Natural killer cell (primary cell): ENCODE measurements at regions not wholly inside any gene's neighbourhood (a gene's known extent, or its start where the extent isn't known, plus 50 kb on each side); places are given as distances from the start of the nearest gene placed in this dataset.

ENCODE experiments used
- ATAC-seq, 3 donors: fragments of 150-1000 bp in 2 of 3; fragments of 200-7000 bp in 1 of 3; cut with Tn5 transposase; 1 replicate in 1 of 3; 2 replicates in 2 of 3; pipeline ENCODE4 v1.10.0; 2021; ENCODE audit warnings: mild to moderate bottlenecking in 2 of 3, moderate library complexity in 2 of 3
- DNase-seq, 2 donors: peaks; one replicate each; pipeline versions ENCODE4 v3.0.0 to v3.0.0-alpha.2; 2013 to 2021; ENCODE audit warnings: mixed read lengths in 1 of 2
- H3K27ac ChIP-seq: one replicate; pipeline ENCODE4 v1.5.1; 2013; ENCODE audit warnings: mild to moderate bottlenecking, low read length
- H3K27me3 ChIP-seq: one replicate; pipeline ENCODE4 v1.6.1; 2013; ENCODE audit warnings: low read length; ENCODE audit not compliant: control insufficient read depth, insufficient read depth
- H3K36me3 ChIP-seq: one replicate; pipeline ENCODE4 v1.6.1; 2013; ENCODE audit warnings: low read length; ENCODE audit not compliant: control insufficient read depth, insufficient read depth
- H3K4me1 ChIP-seq: one replicate; pipeline ENCODE4 v1.6.1; 2013; ENCODE audit warnings: low read length; ENCODE audit not compliant: control insufficient read depth, insufficient read depth
- H3K4me3 ChIP-seq: one replicate; pipeline ENCODE4 v1.5.1; 2013; ENCODE audit warnings: low read length
- H3K9me3 ChIP-seq: one replicate; pipeline ENCODE4 v1.6.1; 2013; ENCODE audit warnings: low read length; ENCODE audit not compliant: control insufficient read depth, insufficient read depth
- H3K27ac Mint-ChIP-seq, 2 donors: one replicate each; pipeline ENCODE4 v1.8.0; 2022; ENCODE audit warnings: mild to moderate bottlenecking in 2 of 2, mixed read lengths in 2 of 2, moderate library complexity in 1 of 2
- H3K27me3 Mint-ChIP-seq, 2 donors: one replicate each; pipeline ENCODE4 v1.8.0; 2022; ENCODE audit warnings: low read depth in 2 of 2, mixed read lengths in 2 of 2
- H3K36me3 Mint-ChIP-seq: one replicate; pipeline ENCODE4 v1.8.0; 2022; ENCODE audit warnings: mixed read lengths
- H3K4me1 Mint-ChIP-seq, 2 donors: one replicate each; pipeline ENCODE4 v1.8.0; 2022; ENCODE audit warnings: mixed read lengths in 2 of 2
- H3K4me3 Mint-ChIP-seq: one replicate; pipeline ENCODE4 v1.8.0; 2022; ENCODE audit warnings: mild to moderate bottlenecking, moderate library complexity, mixed read lengths
- H3K9me3 Mint-ChIP-seq, 2 donors: one replicate each; pipeline ENCODE4 v1.8.0; 2022; ENCODE audit warnings: mixed read lengths in 2 of 2
- WGBS: methylation state at CpG from one replicate; pipeline ENCODE4 v1.1.7; 2013; ENCODE audit warnings: missing lambda C conversion rate; ENCODE audit not compliant: insufficient coverage; 5-methylcytosine and 5-hydroxymethylcytosine counted together
- intact Hi-C: fragments of 100-400 bp; cut with micrococcal nuclease; formaldehyde crosslinking; loops from one replicate; pipeline ENCODE4 v1.14.2; 2022
- TF ChIP-seq, protein P1 (sequence below): fragments of 200-600 bp; IDR thresholded peaks from one replicate; pipeline ENCODE4 v1.8.0; 2022; ENCODE audit warnings: antibody characterized with exemption

DNA sequence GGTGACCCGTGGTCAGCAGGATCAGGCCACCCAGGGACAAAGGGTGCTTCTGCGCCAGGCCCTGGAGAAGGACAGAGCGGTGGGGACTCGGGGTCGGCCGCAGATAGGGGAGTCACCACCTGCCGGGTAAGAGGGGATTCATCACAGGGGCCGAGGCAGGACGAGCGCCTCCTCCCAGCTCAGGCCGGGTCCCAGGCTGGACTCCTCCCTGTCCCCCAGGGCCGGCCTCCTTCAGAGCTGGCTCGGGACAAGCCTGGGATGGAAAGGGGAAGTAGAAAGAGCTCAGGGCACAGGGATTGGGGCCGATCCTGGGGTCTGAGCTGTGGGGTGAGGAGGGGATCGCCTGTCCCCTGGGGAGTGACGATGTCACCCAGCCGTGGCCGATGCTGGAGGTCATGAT lies 139.4 kb downstream of the GPCPD1 start:
- ATAC-seq: no peak
- H3K27me3 Mint-ChIP-seq: peaks cover 0 to 4% of the 10 kb centered on the region in 2 donors
- TF ChIP-seq, protein P1, sequence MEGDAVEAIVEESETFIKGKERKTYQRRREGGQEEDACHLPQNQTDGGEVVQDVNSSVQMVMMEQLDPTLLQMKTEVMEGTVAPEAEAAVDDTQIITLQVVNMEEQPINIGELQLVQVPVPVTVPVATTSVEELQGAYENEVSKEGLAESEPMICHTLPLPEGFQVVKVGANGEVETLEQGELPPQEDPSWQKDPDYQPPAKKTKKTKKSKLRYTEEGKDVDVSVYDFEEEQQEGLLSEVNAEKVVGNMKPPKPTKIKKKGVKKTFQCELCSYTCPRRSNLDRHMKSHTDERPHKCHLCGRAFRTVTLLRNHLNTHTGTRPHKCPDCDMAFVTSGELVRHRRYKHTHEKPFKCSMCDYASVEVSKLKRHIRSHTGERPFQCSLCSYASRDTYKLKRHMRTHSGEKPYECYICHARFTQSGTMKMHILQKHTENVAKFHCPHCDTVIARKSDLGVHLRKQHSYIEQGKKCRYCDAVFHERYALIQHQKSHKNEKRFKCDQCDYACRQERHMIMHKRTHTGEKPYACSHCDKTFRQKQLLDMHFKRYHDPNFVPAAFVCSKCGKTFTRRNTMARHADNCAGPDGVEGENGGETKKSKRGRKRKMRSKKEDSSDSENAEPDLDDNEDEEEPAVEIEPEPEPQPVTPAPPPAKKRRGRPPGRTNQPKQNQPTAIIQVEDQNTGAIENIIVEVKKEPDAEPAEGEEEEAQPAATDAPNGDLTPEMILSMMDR: no peak

DNA sequence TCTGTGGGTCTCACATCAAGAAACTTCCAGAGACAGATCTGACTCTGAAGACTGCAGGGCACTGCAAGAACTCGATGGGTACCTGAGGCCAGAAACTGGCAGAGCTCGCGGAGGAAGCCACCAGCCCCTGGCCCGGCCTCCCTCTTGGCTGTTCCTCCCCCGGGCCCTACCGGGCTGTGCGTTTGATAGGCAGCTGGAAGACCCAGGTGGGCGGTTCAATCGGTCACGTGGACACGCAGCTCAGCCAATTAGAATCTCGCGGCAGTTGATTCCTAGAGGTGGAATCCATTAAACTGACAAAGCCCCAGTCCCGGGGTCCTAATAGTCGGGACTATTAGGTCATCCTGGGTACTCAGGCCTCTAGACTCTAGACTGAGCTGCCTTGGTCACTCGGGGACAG lies 139.9 kb downstream of the GPCPD1 start:
- H3K9me3 Mint-ChIP-seq: no peaks in the 10 kb centered on the region
- intact Hi-C loops: no loop called here
- no peak overlapping the region for H3K27ac Mint-ChIP-seq
- H3K9me3 ChIP-seq: no peaks in the 10 kb centered on the region
- H3K36me3 ChIP-seq: no peaks in the 10 kb centered on the region
- no peaks in the 10 kb centered on the region for H3K36me3 Mint-ChIP-seq
- ATAC-seq (no peak), DNase-seq (no peak)
- TF ChIP-seq, protein P1: no peak
- no peak overlapping the region for H3K27ac ChIP-seq
- H3K4me3 Mint-ChIP-seq: no peak overlapping the region
- no peaks in the 10 kb centered on the region for H3K27me3 ChIP-seq
- H3K4me1 Mint-ChIP-seq: no peaks in the 10 kb centered on the region
- H3K4me1 ChIP-seq: no peaks in the 10 kb centered on the region
- WGBS: 90% methylated on average over 16 of the region's 16 CpGs
- H3K4me3 ChIP-seq: no peak overlapping the region
- peaks cover 0 to 4% of the 10 kb centered on the region in 2 donors for H3K27me3 Mint-ChIP-seq

More for the DNA sequence above, 139.4 kb downstream of the GPCPD1 start:
- Histone ChIP-seq H3K9me3 (no peaks in the 10 kb centered on the region), H3K4me1 (no peaks in the 10 kb centered on the region), H3K27ac (no peak overlapping the region), H3K36me3 (no peaks in the 10 kb centered on the region), H3K4me3 (no peak overlapping the region), H3K27me3 (no peaks in the 10 kb centered on the region)
- Mint-ChIP-seq H3K27ac (no peak overlapping the region), H3K4me3 (no peak overlapping the region), H3K36me3 (no peaks in the 10 kb centered on the region), H3K4me1 (no peaks in the 10 kb centered on the region), H3K9me3 (no peaks in the 10 kb centered on the region)
- no peak for DNase-seq
- intact Hi-C loops: no loop called here
- 86% methylated on average over 18 of the region's 18 CpGs for WGBS

DNA sequence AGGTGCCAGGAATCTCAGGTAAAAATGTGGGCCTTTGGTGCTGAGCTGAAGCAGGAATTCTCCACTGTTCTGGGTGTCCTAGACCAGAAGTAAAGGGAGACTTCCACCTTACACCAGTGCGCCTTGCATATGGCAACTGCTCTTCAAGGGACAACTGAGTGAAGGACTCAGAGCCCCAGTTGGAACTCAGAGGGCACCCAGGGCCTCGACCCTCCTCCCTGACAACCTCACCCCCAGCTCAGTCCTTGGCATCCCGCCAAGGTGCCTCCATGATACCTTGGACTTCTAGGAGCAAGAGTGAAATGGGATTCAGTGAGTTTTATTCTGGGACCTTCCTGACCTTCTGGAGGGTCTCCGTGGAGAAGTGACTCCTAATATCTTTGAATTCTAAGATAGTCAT lies 140.3 kb downstream of the GPCPD1 start:
- no peak overlapping the region for H3K27ac Mint-ChIP-seq
- intact Hi-C loops: no loop called here
- no peak for DNase-seq
- no peak overlapping the region for H3K27ac ChIP-seq
- H3K36me3 ChIP-seq: no peaks in the 10 kb centered on the region
- H3K4me1 ChIP-seq: no peaks in the 10 kb centered on the region
- TF ChIP-seq, protein P1: no peak
- H3K9me3 ChIP-seq: no peaks in the 10 kb centered on the region
- no peaks in the 10 kb centered on the region for H3K4me1 Mint-ChIP-seq
- no peak overlapping the region for H3K4me3 Mint-ChIP-seq
- peaks cover 0 to 3% of the 10 kb centered on the region in 2 donors for H3K27me3 Mint-ChIP-seq
- H3K36me3 Mint-ChIP-seq: no peaks in the 10 kb centered on the region
- H3K27me3 ChIP-seq: no peaks in the 10 kb centered on the region
- ATAC-seq: no peak
- no peaks in the 10 kb centered on the region for H3K9me3 Mint-ChIP-seq
- H3K4me3 ChIP-seq: no peak overlapping the region
- WGBS: 80% methylated on average over 4 of the region's 4 CpGs

DNA sequence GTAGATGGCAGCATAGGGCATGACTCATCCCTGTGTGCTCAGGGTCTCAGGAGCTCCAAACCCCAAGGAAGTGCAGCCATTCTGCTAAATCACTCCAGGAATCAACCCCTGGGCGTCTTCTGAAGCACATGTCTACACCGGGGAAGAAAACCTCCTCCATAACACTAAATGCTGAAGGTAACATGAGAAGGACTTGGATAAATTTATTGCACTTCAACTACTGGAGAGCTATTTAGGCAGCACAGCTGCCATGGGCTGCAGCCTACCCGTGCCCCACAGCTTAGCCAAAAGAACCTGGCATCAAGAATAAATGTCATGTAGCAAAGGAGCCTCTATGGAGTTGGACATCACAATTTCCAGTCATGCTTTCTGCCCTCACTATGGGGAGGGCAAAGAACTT lies 141.7 kb downstream of the GPCPD1 start:
- Mint-ChIP-seq H3K9me3 (no peaks in the 10 kb centered on the region), H3K36me3 (no peaks in the 10 kb centered on the region), H3K27ac (no peak overlapping the region), H3K4me3 (no peak overlapping the region), H3K4me1 (no peaks in the 10 kb centered on the region), H3K27me3 (peaks cover 0 to 6% of the 10 kb centered on the region in 2 donors)
- ATAC-seq: no peak
- no peaks in the 10 kb centered on the region for H3K4me1 ChIP-seq
- intact Hi-C loops: no loop called here
- no peaks in the 10 kb centered on the region for H3K9me3 ChIP-seq
- H3K27ac ChIP-seq: no peak overlapping the region
- no peaks in the 10 kb centered on the region for H3K27me3 ChIP-seq
- TF ChIP-seq, protein P1: no peak
- no peak for DNase-seq
- H3K4me3 ChIP-seq: no peak overlapping the region
- WGBS: 81% methylated on average over 1 of the region's 3 CpGs
- H3K36me3 ChIP-seq: no peaks in the 10 kb centered on the region
